Lower leg skin (tissue), 4 donors: ENCODE measurements at regions not wholly inside any gene's neighbourhood (a gene's known extent, or its start where the extent isn't known, plus 50 kb on each side); places are given as distances from the start of the nearest gene placed in this dataset.

Experiments used
- DNase-seq, 2 donors: peaks; one replicate each; pipeline ENCODE4 v3.0.0-alpha.2; 2019; ENCODE audit warnings: low spot score in 2 of 2
- H3K4me3 ChIP-seq: fragments of 200-600 bp; sonication (generic); 2 replicates; pipeline ENCODE4 v1.5.1; 2017; ENCODE audit warnings: mild to moderate bottlenecking, low read depth; ENCODE audit not compliant: poor library complexity, severe bottlenecking
- POLR2A ChIP-seq, 2 donors: fragments of 450-650 bp; IDR thresholded peaks; one replicate each; pipeline ENCODE4 v1.6.1; 2016 to 2017; ENCODE audit warnings: antibody characterized with exemption in 2 of 2, mild to moderate bottlenecking in 1 of 2, moderate library complexity in 1 of 2
- WGBS, 2 donors: methylation state at CpG; one replicate each; pipeline ENCODE4 v1.1.5; 2018; 5-methylcytosine and 5-hydroxymethylcytosine counted together
- intact Hi-C: fragments of 100-400 bp; cut with DNase I; formaldehyde crosslinking; loops from one replicate; pipeline ENCODE4 v1.15.0; 2023; ENCODE audit warnings: low total_unique reads
- TF ChIP-seq, protein P1 (sequence below), 3 donors: fragments of 450-650 bp; IDR thresholded peaks; one replicate each; pipeline ENCODE4 v1.5.1; 2016; ENCODE audit warnings: antibody characterized with exemption in 3 of 3, mild to moderate bottlenecking in 3 of 3, moderate library complexity in 2 of 3

GRCh38 chr13:46490129-46490528 lies 62.8 kb upstream of the LRCH1 start:
- TF ChIP-seq, protein P1, sequence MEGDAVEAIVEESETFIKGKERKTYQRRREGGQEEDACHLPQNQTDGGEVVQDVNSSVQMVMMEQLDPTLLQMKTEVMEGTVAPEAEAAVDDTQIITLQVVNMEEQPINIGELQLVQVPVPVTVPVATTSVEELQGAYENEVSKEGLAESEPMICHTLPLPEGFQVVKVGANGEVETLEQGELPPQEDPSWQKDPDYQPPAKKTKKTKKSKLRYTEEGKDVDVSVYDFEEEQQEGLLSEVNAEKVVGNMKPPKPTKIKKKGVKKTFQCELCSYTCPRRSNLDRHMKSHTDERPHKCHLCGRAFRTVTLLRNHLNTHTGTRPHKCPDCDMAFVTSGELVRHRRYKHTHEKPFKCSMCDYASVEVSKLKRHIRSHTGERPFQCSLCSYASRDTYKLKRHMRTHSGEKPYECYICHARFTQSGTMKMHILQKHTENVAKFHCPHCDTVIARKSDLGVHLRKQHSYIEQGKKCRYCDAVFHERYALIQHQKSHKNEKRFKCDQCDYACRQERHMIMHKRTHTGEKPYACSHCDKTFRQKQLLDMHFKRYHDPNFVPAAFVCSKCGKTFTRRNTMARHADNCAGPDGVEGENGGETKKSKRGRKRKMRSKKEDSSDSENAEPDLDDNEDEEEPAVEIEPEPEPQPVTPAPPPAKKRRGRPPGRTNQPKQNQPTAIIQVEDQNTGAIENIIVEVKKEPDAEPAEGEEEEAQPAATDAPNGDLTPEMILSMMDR (IDR thresholded peaks at IDR 0.05): no peak
- TF ChIP-seq POLR2A (IDR thresholded peaks at IDR 0.05): no peak
- H3K4me3 ChIP-seq: no peak overlapping the region
- WGBS, 2 donors: 56 to 65% methylated on average over 2 of the region's 2 CpGs
- intact Hi-C loops: loop anchor here (10.0 kb wide), 1 partner anchor 235 kb away; no protein-coding TSS in a partner anchor
- no peak for DNase-seq

- TF ChIP-seq, protein P1 (IDR thresholded peaks at IDR 0.05): no peak
- no peak for TF ChIP-seq POLR2A (IDR thresholded peaks at IDR 0.05)
- 35 to 43% methylated on average over 5 of the region's 5 CpGs for WGBS, 2 donors
Observed at GRCh38 chr13:46489586-46490023, 63.4 kb upstream of the LRCH1 start.

DNA sequence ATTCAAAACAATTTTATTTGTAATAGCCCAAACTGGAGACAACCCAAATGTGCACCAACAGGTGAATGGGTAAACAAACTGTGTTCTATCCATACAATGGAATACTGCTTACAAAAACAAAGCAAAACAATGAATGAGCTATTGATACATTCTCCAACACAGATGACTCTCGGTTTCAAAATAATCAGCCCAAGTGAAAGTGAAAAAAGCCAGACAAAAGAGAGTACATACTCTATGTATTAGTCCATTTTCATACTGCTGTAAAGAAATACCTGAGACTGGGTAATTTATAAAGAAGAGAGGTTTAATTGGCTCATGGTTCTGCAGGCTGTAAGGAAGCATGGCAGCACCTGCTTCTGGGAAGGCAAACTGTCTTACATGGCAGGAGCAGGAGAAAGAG lies 65.2 kb upstream of the LRCH1 start:
- no peak for DNase-seq
- 83 to 86% methylated on average over 1 of the region's 1 CpG for WGBS, 2 donors
- TF ChIP-seq, protein P1 (IDR thresholded peaks at IDR 0.05): no peak
- no peak for TF ChIP-seq POLR2A (IDR thresholded peaks at IDR 0.05)
- H3K4me3 ChIP-seq: no peak overlapping the region
- intact Hi-C loops: no loop called here

More at GRCh38 chr13:46489586-46490023, 63.4 kb upstream of the LRCH1 start:
- DNase-seq: peak; percentile 70 to 89
- no peak overlapping the region for H3K4me3 ChIP-seq
- intact Hi-C loops: loop anchor here (10.0 kb wide), 1 partner anchor 235 kb away; no protein-coding TSS in a partner anchor

- intact Hi-C loops: no loop called here
- 61 to 70% methylated on average over 6 of the region's 6 CpGs for WGBS, 2 donors
- H3K4me3 ChIP-seq: no peak overlapping the region
- DNase-seq: no peak
- TF ChIP-seq, protein P1 (IDR thresholded peaks at IDR 0.05): no peak
- no peak for TF ChIP-seq POLR2A (IDR thresholded peaks at IDR 0.05)
Observed at GRCh38 chr13:46486270-46486669, 66.7 kb upstream of the LRCH1 start.

- intact Hi-C loops: no loop called here
- whole genome bisulfite sequencing, 2 donors: 90% methylated on average over 3 of the region's 3 CpGs
- DNase-seq: no peak
- TF ChIP-seq, protein P1 (IDR thresholded peaks at IDR 0.05): no peak
- no peak for TF ChIP-seq POLR2A (IDR thresholded peaks at IDR 0.05)
- no peak overlapping the region for H3K4me3 ChIP-seq
Observed at GRCh38 chr13:46484561-46484960, 68.4 kb upstream of the LRCH1 start.

- intact Hi-C loops: no loop called here
- WGBS, 2 donors: 75 to 82% methylated on average over 4 of the region's 4 CpGs
- no peak for DNase-seq
- H3K4me3 ChIP-seq: no peak overlapping the region
- TF ChIP-seq POLR2A (IDR thresholded peaks at IDR 0.05): no peak
- TF ChIP-seq, protein P1 (IDR thresholded peaks at IDR 0.05): no peak
Observed at GRCh38 chr13:46481166-46481565, 71.8 kb upstream of the LRCH1 start.
